Mesendoderm (in vitro differentiated cells): ENCODE measurements at regions not wholly inside any gene's neighbourhood (a gene's known extent, or its start where the extent isn't known, plus 50 kb on each side); places are given as distances from the start of the nearest gene placed in this dataset.

Experiments
- DNase-seq: peaks from one replicate; pipeline ENCODE4 v3.0.0; 2013
- H2AK5ac ChIP-seq: 2 replicates; pipeline ENCODE4 v1.6.1; 2013; ENCODE audit warnings: low read length, inconsistent platforms
- H2BK120ac ChIP-seq: 2 replicates; pipeline ENCODE4 v1.6.1; 2013; ENCODE audit warnings: low read depth, mild to moderate bottlenecking, low read length, moderate library complexity, mixed read lengths
- H2BK15ac ChIP-seq: replicated peaks from 2 replicates; pipeline ENCODE4 v1.6.1; 2013; ENCODE audit warnings: low read depth, mild to moderate bottlenecking, moderate library complexity
- H2BK5ac ChIP-seq: 2 replicates; pipeline ENCODE4 v1.6.1; 2013; ENCODE audit warnings: low read length, inconsistent platforms
- H3K18ac ChIP-seq: 2 replicates; pipeline ENCODE4 v1.6.1; 2013; ENCODE audit warnings: mild to moderate bottlenecking, low read length, mixed read lengths
- H3K23ac ChIP-seq: one replicate; pipeline ENCODE4 v1.6.1; 2013; ENCODE audit warnings: low read length
- H3K27ac ChIP-seq: 2 replicates; pipeline ENCODE4 v1.5.1; 2013; ENCODE audit warnings: low read depth, mild to moderate bottlenecking, inconsistent platforms, low read length, moderate library complexity
- H3K27me3 ChIP-seq: 2 replicates; pipeline ENCODE4 v1.6.1; 2013; ENCODE audit warnings: low read length, control low read depth, mild to moderate bottlenecking, inconsistent platforms; ENCODE audit not compliant: insufficient read depth, poor library complexity
- H3K36me3 ChIP-seq: 2 replicates; pipeline ENCODE4 v1.6.1; 2013; ENCODE audit warnings: low read length, inconsistent platforms; ENCODE audit not compliant: control insufficient read depth, insufficient read depth
- H3K4ac ChIP-seq: one replicate; pipeline ENCODE4 v1.6.1; 2013; ENCODE audit warnings: low read depth, mild to moderate bottlenecking, low read length, moderate library complexity
- H3K4me1 ChIP-seq: 2 replicates; pipeline ENCODE4 v1.6.1; 2013; ENCODE audit warnings: low read depth, low read length, inconsistent platforms; ENCODE audit not compliant: control insufficient read depth
- H3K4me2 ChIP-seq: 2 replicates; pipeline ENCODE4 v1.6.1; 2013; ENCODE audit warnings: low read length
- H3K4me3 ChIP-seq: 2 replicates; pipeline ENCODE4 v1.5.1; 2013; ENCODE audit warnings: mild to moderate bottlenecking, low read length
- H3K56ac ChIP-seq: one replicate; pipeline ENCODE4 v1.6.1; 2013; ENCODE audit warnings: low read length
- H3K79me1 ChIP-seq: 2 replicates; pipeline ENCODE4 v1.6.1; 2013; ENCODE audit warnings: low read length, inconsistent platforms
- H3K79me2 ChIP-seq: 2 replicates; pipeline ENCODE4 v1.6.1; 2013; ENCODE audit warnings: mild to moderate bottlenecking, low read length; ENCODE audit not compliant: control insufficient read depth, insufficient read depth
- H3K9ac ChIP-seq: 2 replicates; pipeline ENCODE4 v1.6.1; 2013; ENCODE audit warnings: low read length, inconsistent platforms
- H4K5ac ChIP-seq: one replicate; pipeline ENCODE4 v1.6.1; 2013; ENCODE audit warnings: low read length
- H4K8ac ChIP-seq: one replicate; pipeline ENCODE4 v1.6.1; 2013; ENCODE audit warnings: low read depth, mild to moderate bottlenecking, control low read depth, low read length, moderate library complexity
- WGBS: extraction: QIAGEN DNeasy Blood & Tissue Kit; methylation state at CpG from one replicate; pipeline ENCODE4 v1.1.7; 2013; ENCODE audit warnings: low lambda C conversion rate, missing lambda C conversion rate; ENCODE audit not compliant: insufficient coverage; ENCODE audit errors: extremely low coverage; 5-methylcytosine and 5-hydroxymethylcytosine counted together

DNA sequence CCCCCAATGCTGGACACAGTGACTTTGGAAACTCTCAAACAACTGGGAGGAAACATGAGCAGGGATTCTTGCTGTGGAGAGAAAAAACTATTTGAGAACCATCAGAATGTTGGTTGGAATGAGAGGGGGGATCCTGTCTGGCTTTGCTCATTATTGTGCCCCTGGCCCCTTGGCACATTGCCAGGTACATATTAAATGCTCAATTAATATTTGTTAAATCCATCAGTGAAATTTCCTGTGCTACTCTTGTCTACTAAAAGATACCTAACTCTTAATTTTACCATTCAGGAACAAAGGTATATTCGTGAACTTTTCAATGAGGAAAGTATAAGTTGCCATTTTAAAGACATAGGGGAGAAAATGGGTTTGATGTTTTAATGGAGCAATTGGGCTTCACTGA, 329.4 kb downstream of the OTUD1 start:
- H4K8ac ChIP-seq: no peak overlapping the region
- H3K79me2 ChIP-seq: no peaks in the 10 kb centered on the region
- H3K9ac ChIP-seq: no peak overlapping the region
- H3K18ac ChIP-seq: no peak overlapping the region
- no peak overlapping the region for H3K23ac ChIP-seq
- DNase-seq: no peak
- no peak overlapping the region for H3K56ac ChIP-seq
- no peak overlapping the region for H2BK15ac ChIP-seq
- no peak overlapping the region for H2AK5ac ChIP-seq
- H3K36me3 ChIP-seq: no peaks in the 10 kb centered on the region
- no peak overlapping the region for H2BK5ac ChIP-seq
- no peak overlapping the region for H3K4me3 ChIP-seq
- no peak overlapping the region for H3K4ac ChIP-seq
- no peak overlapping the region for H2BK120ac ChIP-seq
- no peak overlapping the region for H3K4me2 ChIP-seq
- no CpG with 5 or more reads among the region's 1 CpG for WGBS
- H3K27me3 ChIP-seq: no peaks in the 10 kb centered on the region
- H3K27ac ChIP-seq: no peak overlapping the region
- no peaks in the 10 kb centered on the region for H3K79me1 ChIP-seq
- no peak overlapping the region for H4K5ac ChIP-seq
- no peaks in the 10 kb centered on the region for H3K4me1 ChIP-seq

GRCh38 chr10:23777153-23777552, 338.3 kb downstream of the OTUD1 start:
- no peak overlapping the region for H3K4me2 ChIP-seq

GRCh38 chr10:23779301-23779700, 340.4 kb downstream of the OTUD1 start:
- H2BK120ac ChIP-seq: no peak overlapping the region
- no CpG with 5 or more reads among the region's 4 CpGs for WGBS
- no peak overlapping the region for H2AK5ac ChIP-seq
- no peak overlapping the region for H3K27ac ChIP-seq
- no peak overlapping the region for H3K18ac ChIP-seq
- no peak overlapping the region for H3K4me2 ChIP-seq
- no peak overlapping the region for H3K4ac ChIP-seq
- no peak overlapping the region for H4K8ac ChIP-seq
- no peak overlapping the region for H3K4me3 ChIP-seq
- H3K27me3 ChIP-seq: no peaks in the 10 kb centered on the region
- H2BK5ac ChIP-seq: no peak overlapping the region
- no peaks in the 10 kb centered on the region for H3K4me1 ChIP-seq
- no peaks in the 10 kb centered on the region for H3K79me2 ChIP-seq
- no peak overlapping the region for H3K9ac ChIP-seq
- DNase-seq: no peak
- no peak overlapping the region for H3K56ac ChIP-seq
- H4K5ac ChIP-seq: no peak overlapping the region
- H3K79me1 ChIP-seq: no peaks in the 10 kb centered on the region
- no peak overlapping the region for H3K23ac ChIP-seq
- no peaks in the 10 kb centered on the region for H3K36me3 ChIP-seq
- H2BK15ac ChIP-seq: no peak overlapping the region

More at GRCh38 chr10:23777153-23777552, 338.3 kb downstream of the OTUD1 start:
- Histone ChIP-seq H2AK5ac (no peak overlapping the region), H3K56ac (no peak overlapping the region), H3K18ac (no peak overlapping the region), H2BK120ac (no peak overlapping the region), H2BK5ac (no peak overlapping the region), H2BK15ac (no peak overlapping the region), H3K9ac (no peak overlapping the region), H3K23ac (no peak overlapping the region), H4K5ac (no peak overlapping the region), H3K79me2 (no peaks in the 10 kb centered on the region), H3K27ac (no peak overlapping the region), H3K36me3 (no peaks in the 10 kb centered on the region), H3K4me3 (no peak overlapping the region), H3K4me1 (no peaks in the 10 kb centered on the region), H3K27me3 (no peaks in the 10 kb centered on the region), H4K8ac (no peak overlapping the region), H3K4ac (no peak overlapping the region), H3K79me1 (no peaks in the 10 kb centered on the region)
- no CpG with 5 or more reads among the region's 2 CpGs for WGBS
- no peak for DNase-seq

- DNase-seq: no peak
- Histone ChIP-seq H2BK15ac (no peak overlapping the region), H3K27ac (no peak overlapping the region), H4K8ac (no peak overlapping the region), H3K79me1 (no peaks in the 10 kb centered on the region), H3K36me3 (no peaks in the 10 kb centered on the region), H2BK5ac (no peak overlapping the region), H3K18ac (no peak overlapping the region), H3K9ac (no peak overlapping the region), H3K4ac (no peak overlapping the region), H3K27me3 (no peaks in the 10 kb centered on the region), H4K5ac (no peak overlapping the region), H3K56ac (no peak overlapping the region), H2BK120ac (no peak overlapping the region), H3K79me2 (no peaks in the 10 kb centered on the region), H3K4me1 (no peaks in the 10 kb centered on the region), H3K4me3 (no peak overlapping the region), H3K23ac (no peak overlapping the region), H3K4me2 (no peak overlapping the region), H2AK5ac (no peak overlapping the region)
- WGBS: no CpG with 5 or more reads among the region's 1 CpG
These were observed 341.5 kb downstream of the OTUD1 start for GRCh38 chr10:23780331-23780730.

- H3K4ac ChIP-seq: no peak overlapping the region
- H4K8ac ChIP-seq: no peak overlapping the region
- H3K18ac ChIP-seq: no peak overlapping the region
- no peak overlapping the region for H3K4me3 ChIP-seq
- H3K9ac ChIP-seq: no peak overlapping the region
- no peaks in the 10 kb centered on the region for H3K36me3 ChIP-seq
- no peak overlapping the region for H2AK5ac ChIP-seq
- H2BK120ac ChIP-seq: no peak overlapping the region
- no peak overlapping the region for H3K27ac ChIP-seq
- no peak overlapping the region for H4K5ac ChIP-seq
- no peaks in the 10 kb centered on the region for H3K27me3 ChIP-seq
- H2BK5ac ChIP-seq: no peak overlapping the region
- no peaks in the 10 kb centered on the region for H3K79me2 ChIP-seq
- no peaks in the 10 kb centered on the region for H3K4me1 ChIP-seq
- H2BK15ac ChIP-seq: no peak overlapping the region
- no peak overlapping the region for H3K23ac ChIP-seq
- no peak overlapping the region for H3K56ac ChIP-seq
- WGBS: no CpG with 5 or more reads among the region's 1 CpG
- no peaks in the 10 kb centered on the region for H3K79me1 ChIP-seq
- no peak for DNase-seq
- no peak overlapping the region for H3K4me2 ChIP-seq
These were observed 347.7 kb downstream of the OTUD1 start for GRCh38 chr10:23786594-23786993.

GRCh38 chr10:23793577-23793976, 354.7 kb downstream of the OTUD1 start:
- Histone ChIP-seq H3K36me3 (no peaks in the 10 kb centered on the region), H4K5ac (no peak overlapping the region), H2BK5ac (no peak overlapping the region), H3K18ac (no peak overlapping the region), H3K4me3 (no peak overlapping the region), H3K23ac (no peak overlapping the region), H2BK120ac (no peak overlapping the region), H3K56ac (no peak overlapping the region), H4K8ac (no peak overlapping the region), H2BK15ac (no peak overlapping the region), H3K4ac (no peak overlapping the region), H3K27me3 (no peaks in the 10 kb centered on the region), H3K79me1 (no peaks in the 10 kb centered on the region), H3K4me2 (no peak overlapping the region), H3K79me2 (no peaks in the 10 kb centered on the region), H3K9ac (no peak overlapping the region), H3K27ac (no peak overlapping the region), H2AK5ac (no peak overlapping the region), H3K4me1 (no peaks in the 10 kb centered on the region)
- WGBS: no CpG with 5 or more reads among the region's 4 CpGs
- no peak for DNase-seq
